Bone marrow (tissue), 2 donors: ENCODE measurements at regions not wholly inside any gene's neighbourhood (a gene's known extent, or its start where the extent isn't known, plus 50 kb on each side); places are given as distances from the start of the nearest gene placed in this dataset.

Source experiments
- DNase-seq, 2 donors: peaks; one replicate each; lab custom pipeline; 2025; lab: John Stamatoyannopoulos, UW

DNA sequence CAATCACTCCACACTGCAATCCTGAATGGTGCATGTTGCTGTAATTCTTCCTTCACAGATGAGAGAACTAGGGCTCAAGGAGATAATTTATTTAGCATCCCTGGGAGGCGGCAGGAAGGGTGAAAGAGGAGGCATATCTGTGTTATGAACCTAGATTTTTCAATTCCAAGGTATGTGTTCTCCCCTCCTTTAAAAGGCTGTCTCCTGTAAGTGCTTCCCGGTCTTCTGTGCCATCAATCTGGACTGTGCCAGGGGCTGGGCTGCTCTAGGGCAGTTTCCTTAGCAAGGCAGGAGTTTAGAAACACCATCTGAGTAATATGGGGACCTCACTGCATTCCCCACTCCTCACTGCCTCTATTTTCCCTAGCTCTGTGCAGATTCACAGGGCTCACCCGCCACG is 185.0 kb downstream of the RFC3 start:
- DNase-seq = no peak

DNA sequence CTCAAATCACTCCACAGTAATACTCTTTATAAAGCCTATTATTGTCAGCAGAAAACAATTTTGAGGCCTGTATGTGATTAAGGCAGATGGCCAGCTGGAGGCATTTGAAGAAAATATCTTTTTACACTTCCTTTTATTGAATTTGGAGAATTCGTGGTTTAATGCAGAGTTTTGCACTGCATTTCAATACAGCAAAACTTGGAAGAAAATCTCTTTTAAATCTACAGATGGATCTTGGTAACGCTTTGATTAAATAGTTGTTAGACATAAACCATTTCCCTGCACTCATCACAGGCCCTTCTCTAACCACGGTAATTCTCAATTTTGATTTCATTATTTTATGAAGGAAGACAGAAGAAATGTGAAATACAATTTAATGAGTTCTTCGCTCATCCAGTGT is 185.7 kb downstream of the RFC3 start:
- no peak for DNase-seq

DNA sequence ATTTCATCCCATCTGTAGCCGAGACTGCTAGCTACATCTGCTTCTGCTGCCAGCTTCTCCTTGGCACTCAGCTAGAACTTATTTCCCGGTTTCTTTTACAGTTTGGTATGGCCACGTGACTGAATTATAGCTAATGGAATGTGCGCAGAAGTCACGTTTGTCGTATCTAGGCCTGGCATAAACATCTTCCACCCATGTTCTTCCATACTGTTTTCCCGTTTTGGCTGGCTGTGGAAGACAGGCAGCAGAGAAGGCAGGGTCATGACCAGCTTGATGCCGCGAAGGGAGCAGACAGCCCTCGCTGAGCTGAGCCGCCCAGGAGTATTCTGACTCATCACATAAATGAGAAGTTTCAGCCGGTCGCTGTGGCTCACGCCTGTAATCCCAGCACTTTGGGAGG is 186.7 kb downstream of the RFC3 start:
- DNase-seq = no peak

DNA sequence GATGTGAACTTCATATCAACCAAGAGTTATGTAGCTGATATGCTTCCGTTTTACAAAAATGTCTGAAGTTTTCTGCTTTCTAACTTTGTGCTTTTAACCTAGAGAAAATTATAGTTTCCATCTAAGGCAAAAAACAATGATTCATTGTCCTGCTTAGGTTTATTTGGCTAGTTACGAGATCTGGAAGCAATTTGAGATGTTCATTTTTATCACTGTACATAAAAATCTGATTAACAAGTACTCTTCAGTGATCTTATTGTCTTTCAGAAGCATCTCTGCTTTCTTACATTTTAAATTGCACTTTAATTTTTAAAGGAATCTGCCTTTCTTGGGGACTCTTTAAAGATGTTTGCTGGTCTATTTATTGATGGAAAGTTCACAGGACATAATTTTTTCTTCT is 188.1 kb downstream of the RFC3 start:
- no peak for DNase-seq

DNA sequence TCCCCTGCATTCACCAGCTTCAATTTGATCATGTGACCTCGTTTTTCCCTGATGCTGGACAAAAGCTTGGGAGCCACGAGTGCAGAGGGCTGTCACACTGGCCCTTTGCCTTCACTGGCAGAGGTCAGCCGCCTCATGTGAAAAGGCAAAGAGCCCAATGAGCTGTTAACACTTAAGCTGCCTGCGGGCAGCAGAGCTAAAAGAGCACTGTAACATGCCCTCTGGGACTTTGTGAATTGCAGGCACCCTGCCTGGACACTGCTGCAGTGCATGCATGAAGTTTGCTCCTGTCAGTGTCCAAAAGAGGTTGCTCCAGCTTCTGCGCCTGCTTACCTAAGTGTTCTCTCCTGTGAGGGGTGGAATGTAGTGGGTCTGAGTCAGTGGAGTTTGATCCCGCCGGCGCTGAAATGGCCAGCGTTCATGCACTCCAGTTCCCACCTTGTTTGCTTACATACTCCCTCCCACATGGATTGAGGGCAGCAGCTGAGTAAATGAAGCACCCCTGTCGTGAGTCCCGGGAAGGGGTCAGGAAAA is 193.7 kb downstream of the RFC3 start:
- no peak for DNase-seq

DNA sequence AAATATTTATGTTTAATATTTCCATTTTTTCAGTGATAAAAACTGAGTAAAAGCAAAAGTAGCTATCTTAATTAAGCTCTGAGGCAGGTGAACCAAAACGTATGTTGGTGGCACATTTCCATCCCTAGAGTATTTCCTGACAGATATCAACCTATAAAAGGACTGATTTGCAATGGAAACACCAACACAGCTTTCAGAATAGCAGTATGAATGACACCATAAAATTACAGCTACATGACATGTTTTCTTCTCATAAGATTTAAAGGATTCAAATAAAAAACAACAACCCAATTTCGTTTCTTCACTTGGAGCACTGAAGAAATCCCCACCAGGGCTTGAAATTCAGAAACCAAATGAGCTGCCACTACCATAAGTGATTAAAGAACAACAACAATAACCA is 194.4 kb downstream of the RFC3 start:
- no peak for DNase-seq

DNA sequence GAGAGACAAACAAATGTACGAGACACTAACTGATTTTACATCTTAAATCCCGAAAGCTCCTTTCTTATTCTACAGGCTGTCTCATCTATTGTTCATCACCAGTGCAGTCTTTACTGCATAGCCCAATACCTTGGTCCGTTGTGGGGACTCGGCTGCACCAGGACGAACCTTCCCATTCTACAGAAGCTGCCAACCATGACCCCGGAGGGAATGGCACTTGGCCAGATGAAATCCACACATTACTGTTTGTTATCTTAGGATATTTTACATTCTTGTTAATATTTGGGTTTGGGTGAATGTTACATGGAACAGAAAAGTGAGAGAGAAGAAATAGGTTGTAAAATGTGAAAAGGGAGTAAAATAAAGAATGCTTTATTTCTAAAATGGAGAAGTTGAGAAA is 195.1 kb downstream of the RFC3 start:
- DNase-seq = no peak

DNA sequence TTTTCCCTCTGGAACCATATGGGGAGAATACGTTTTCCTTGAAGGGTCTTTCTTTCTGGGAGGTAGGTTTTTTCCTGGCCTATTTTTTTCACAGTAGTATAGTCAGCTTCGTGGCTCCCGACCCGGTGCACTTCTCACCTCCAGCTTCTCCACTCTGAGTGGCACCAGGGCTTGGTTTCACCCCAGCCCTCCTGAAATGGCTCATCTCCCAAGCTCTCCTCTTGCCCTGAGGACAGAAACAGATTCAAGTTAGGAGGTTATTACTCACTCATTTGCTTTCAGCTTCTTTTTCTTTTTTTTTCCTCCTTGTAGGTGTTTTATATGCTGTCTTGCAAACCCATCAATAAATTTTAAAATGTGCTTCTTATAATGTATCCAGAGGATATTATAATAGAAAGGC is 199.3 kb downstream of the RFC3 start:
- no peak for DNase-seq

DNA sequence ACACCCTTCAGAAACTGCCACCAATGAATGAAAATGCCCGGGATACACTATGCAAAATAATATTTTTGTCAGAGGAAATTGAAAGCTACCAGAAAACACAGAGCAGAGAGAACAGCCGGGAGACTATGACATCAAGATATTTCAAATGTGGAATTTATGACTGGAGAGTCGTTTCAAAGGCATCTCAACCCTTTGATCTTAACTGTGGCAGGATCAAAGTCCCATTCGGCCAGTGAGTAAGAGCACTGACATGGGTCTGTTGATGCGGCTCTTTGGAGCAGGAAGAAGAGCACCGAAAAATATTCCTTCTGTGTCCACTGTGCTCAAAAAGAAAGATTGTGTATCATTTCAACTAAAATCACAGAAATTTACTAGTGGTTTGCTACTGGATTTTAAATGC is 201.9 kb downstream of the RFC3 start:
- no peak for DNase-seq

DNA sequence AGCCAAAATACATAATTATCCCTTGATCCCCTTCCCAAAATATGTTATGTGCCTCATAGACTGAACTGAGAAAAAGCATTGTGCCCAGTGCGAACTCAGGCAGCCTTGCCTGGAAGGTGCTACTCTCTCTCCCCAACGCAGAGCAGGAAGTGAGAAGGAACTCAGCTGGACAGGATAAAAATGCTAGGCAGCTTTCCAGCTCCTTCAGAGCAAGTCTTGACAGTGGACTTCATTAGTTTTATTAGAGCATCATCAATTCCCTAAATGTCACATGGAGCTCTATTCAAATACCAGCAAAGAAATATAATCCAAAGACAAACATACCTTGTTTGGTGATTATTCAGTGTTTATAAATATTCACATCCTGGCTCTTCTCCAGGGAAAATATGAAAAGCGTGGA is 202.4 kb downstream of the RFC3 start:
- no peak for DNase-seq

DNA sequence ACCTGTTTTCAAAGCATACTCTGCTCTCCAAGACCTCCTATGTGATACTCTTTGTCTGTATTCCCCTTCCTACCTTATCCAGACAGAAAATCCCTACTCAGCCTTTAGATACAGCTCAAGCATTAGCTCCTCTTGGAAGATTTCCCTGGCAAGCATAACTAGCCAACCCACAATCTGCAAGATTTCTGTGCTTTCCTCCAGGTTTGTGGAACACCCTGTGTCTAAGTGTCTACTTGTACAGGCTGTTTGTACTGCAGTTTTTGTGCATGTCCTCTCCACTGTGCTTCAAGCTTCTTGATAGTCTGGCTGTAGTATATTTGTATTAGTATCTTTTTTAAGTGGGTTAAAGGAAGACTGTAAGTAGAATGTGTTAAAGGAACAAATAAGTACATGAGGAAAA is 203.7 kb downstream of the RFC3 start:
- DNase-seq = no peak

DNA sequence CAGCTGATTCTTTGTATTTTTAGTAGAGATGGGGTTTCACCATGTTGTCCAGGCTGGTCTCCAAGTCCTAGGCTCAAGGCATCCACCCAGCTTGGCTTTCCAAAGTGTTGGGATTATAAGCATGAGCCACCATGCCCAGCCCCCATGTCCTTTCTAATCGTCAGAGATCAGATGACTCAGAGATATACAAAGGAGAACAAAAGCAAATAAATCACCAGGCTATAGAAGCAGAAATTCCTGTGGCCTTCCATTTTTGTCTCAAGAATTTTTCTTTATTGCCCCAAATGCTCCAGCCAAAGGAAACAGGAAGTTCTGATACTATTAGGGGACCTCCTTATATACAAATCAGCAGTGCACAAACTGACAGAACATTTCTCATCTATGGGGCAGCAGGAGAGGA is 207.8 kb downstream of the RFC3 start:
- no peak for DNase-seq

DNA sequence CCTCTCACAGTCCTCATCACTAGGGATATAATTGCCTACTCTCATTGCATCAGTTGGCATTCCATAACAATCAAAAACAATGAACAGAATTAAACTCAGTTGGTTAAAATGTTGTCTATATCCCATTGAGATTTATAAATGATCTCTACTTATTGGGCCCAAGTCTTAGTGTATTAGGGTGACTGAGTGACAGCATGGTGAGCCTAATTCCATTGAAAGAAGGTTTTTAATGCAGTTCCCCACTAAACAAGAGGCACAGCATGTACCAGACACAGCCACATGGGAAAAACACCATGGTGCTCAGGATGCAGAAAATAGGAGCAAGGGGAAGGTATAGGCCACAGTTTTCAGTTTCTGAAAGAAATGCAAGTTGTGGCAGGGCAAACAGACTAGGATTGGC is 208.4 kb downstream of the RFC3 start:
- no peak for DNase-seq

DNA sequence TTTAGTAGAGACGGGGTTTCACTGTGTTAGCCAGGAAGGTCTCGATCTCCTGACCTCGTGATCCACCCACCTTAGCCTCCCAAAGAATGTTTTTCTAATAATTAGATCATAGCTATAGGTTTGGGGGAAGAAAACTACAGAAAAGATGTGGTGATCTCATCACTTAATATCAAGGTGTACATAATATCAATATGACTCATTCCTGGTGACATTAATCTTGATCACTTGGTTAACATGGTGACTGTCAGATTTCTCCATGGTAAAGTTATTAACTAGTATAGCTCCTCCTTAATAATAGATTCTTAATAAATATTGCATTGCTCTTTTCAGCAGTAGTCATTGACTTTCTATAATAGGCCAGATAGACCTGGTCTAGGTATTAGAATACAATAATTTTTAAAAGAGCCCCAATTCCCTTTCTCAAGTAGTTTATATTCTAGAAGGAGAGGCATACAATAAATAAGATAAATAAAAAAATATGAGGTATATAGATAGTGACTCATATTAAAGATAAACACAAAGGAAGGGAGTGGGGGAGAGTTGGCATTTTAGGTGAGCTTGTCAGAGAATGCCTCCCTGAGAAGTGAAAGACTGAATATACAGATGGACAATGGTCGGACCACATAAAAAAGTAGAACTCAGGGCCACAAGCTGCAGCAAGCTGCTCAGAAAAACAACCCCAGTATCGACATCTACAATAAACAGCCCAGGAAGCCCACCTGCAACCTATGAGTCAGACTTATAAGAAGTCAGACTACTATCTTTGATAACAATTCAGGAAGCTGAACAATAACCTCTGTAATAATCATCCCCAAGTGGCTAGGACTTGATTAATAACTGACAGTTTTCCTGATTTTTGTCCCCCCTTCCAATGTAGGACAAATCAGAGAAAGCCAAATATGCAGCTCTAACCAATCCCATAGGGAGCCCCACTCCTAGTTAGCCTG is 210.8 kb downstream of the RFC3 start:
- DNase-seq = no peak

DNA sequence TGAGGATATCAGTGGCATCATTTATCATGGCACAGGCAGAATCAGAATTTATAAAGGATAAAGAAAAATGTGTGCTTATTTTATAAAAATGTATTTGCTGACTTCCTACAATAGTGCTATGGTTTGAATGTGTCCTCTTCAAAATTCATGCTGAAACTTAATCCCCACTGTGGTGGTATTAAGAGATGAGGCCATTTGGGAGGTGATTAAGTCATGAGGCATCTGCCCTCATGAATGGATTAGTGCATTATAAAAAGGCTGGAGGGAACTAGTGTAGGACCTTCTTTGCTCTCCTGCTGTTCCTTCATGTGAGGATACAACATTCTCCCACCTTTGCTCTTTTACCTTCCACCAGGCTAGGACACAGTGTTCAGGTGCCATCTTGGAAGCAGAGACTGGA is 212.8 kb downstream of the RFC3 start:
- no peak for DNase-seq

DNA sequence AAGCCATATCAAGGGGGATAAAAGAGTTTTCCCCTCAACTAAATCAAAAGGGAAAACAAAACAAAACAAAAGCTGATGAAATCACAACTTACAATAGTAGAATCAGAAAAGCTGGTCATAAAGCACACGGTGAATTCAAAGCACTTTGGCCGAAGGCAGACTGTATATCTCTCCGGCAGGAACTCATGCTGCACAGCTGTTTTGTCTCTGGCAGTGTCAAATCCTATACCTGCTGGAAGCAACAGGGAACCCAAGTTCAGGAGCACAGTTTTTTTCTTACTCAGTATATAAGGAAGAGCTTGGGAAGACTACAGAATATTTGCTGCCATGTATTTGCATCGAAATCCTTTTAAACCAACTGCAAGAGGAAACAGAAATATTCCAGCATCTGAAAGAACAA is 213.7 kb downstream of the RFC3 start:
- no peak for DNase-seq

DNA sequence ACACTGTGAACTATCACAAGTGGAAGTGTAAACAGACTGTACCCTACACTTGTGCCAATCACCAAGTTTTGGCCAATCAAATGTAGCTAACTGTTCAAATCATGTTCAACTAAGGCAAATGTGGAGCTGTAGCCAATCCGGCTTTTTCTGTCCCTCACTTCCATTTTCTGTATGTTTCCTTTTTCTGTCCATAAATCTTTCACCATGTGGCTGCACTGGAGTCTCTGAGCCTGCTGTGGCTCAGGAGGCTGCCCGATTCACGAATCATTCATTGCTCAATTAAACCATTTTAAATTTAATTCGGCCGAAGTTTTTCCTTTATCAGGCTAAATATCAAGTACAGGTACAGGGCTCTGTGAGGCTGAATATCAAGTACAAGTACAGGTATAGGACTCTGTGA is 216.5 kb downstream of the RFC3 start:
- no peak for DNase-seq

DNA sequence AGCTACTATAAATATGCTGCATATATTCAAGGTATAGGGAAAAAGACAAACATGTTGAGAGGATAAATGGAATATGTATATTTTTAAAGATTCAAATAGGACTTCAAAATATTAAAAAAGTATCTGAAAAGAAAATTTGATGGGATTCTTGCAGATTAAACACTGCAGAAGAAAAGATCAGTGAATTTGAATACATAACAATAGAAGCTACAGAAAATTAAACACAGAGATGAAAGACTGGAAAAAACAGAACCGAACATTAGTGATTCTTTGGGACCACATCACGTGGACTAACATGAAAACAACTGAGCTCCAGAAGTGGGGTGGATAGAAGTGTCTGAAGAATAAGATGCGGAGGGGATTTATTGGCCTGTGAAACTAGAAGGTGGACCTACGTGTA is 217.2 kb downstream of the RFC3 start:
- DNase-seq = no peak

DNA sequence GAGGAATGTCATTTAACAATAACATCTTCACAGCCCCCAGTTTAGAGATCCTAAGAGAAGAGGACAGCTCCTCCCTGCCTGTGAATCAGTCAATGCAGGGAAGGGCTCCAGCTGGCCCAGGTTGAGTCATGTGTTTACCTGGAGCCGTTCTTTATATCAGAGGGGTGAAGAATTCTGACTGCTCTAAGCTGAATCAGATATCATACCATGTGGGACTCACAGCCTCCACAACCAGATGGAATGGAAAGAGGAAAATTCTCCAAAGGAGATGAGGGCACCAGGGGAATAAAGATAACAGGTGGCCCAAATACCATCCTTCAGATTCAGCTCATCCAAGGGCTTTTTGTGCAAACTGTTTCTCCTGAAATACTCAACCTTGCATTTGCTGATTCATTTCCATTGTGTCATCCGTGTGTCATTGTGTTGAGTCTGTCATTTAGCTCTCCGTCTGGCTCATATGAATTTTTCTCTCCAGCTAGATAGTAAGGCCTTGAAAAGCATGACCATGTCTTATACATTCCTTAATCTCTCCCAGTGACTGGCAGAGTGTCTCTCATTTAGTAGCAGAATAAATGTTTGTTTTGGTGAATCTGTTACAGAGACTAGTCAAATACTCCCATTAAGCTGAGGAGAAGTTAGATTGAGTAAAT is 217.9 kb downstream of the RFC3 start:
- no peak for DNase-seq

DNA sequence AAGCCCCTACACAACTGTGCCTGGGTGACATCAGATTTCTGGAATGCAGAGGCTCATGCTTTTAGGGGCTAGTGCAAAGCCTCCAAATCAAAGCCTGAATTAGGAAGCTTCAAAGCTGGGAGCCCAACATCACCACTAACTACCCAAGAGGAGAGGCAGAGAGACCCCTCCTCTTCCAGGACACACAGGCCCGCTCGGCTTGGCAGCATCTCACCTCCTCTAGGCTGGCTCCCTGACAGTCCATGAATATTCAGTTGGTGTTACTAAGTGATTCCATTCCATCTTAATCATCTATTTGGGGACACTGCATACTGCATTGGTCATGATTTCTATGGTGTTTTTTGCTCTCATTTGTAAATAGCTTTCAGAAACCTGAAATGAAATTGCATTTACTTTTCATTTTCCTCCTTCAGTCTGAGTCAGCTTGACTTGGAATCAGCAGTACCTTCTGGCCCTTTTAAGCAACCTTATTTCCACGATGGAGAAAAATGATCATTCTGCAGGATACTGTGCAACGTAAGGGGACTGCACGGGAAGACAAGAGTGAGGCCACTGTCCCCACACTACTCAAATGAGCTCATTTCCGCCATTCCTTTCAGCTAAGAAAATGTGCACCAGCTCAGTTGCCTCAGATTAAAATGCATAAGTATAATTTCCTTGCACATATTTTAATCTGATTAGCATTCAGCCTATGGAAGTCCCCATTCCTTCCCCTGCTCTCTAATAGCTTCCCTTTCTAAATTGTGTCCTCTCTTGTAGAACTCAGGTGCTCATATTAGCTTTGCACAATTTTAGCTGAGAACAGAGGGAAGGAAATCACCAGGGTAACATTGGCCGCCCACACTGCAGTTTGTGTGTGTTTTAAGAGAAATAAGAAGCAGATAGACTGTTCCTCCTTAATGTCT is 219.9 kb downstream of the RFC3 start:
- no peak for DNase-seq

DNA sequence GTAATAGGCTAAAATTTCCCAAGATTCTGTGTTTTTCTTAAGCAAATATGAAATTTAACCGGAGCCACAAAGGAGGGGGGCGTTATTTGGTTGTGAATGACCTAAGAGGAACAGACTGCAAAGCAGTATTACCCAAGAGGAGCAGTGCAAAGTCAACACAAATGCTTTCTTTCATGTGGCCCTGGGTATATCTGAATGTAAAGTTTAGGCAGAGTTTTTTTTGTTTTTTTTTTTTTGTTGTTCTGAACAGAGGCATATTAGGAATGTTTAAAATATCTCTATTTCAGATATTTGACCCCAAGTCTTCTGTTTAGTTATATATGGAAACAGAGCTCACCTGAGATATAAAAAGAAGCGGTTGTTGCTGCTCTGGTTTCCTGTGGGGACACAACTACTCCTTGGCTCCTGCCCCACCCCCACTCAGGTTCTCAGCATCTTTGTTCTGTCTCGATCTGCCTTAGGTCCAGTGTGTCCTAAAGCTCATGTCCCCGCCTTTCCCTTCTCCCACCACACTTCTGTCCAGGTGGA is 220.7 kb downstream of the RFC3 start:
- DNase-seq = no peak

DNA sequence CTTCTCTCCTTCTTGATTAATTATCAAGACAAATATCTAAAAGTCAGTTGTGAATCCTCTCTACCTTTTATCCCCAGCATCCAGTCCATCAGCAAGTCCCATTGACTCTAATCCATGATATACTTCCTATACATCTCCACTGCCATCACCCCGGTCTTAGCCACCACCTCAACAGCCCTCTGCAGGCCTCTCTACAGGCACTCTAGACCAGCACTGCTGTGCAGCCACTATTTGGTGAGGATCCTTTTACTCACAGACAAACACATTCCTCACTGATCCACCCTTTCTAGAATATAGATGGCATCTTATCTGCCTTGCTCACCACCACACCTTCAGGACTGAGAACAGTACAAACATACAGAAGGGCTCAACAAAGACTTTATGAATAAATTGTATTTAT is 221.7 kb downstream of the RFC3 start:
- DNase-seq = no peak
